NCI-H510A treated with DMSO at 0.1 percent for 48 hours (cell line): ENCODE measurements at regions not wholly inside any gene's neighbourhood (a gene's known extent, or its start where the extent isn't known, plus 50 kb on each side); places are given as distances from the start of the nearest gene placed in this dataset.

ENCODE experiments used
- DNase-seq: peaks from one replicate; lab custom pipeline; 2025; lab: John Stamatoyannopoulos, UW

DNA sequence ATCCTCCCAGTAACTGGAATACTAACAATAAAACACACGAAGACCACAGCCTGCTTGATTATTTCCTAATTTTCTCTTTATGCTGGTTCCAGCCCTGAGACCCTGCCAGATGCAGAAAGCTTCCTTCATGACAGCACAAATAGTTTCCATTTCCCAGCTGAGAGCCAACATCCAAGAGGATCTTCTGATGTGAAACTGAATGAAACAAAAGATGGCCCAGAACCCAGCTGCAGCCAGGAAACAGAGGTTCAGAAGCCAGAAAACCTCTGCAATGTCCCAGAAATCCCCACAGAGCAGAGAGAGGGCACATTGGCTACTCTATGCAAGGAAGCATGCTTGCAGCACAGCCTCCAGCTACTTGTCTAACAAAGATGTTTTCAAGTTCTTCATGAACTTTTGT is 61.8 kb upstream of the PLEKHG1 start:
- no peak for DNase-seq

DNA sequence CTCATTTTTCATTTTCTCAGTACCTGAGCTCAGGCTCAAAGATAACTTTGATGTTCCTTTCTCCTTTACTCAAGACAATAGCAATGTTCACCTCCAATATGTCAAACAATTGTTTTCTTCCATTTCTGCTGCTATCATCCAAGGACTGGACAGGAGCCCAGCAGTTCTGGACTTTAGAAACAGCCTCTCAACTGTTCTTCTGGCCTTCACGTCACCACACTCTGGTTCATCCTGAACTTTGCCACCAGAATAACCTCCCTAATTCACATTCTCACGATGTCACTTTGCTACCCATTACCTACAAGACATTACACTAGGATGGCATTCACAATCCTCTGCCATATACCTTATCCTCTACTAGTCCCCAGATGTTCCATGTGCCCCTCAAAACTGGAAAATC is 60.6 kb upstream of the PLEKHG1 start:
- DNase-seq: no peak

DNA sequence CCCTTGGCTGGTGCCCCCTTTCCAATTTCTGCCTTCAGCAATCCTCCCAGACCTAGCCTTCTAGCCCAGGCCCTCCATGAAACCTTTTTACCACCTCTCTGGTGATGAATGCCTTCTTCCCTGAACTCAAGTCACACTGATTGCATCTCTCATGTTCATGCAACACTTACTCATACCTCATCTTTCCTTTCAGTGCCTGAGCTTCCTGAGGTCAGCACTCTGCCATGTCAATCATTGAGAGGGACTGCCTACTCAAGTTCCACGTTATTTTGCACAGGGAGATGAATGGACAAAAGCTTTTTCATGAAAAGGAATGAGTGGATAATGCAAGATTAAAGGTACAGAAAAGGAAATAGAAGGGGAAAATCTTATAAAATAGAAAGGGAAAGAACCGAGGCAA is 60.1 kb upstream of the PLEKHG1 start:
- no peak for DNase-seq

DNA sequence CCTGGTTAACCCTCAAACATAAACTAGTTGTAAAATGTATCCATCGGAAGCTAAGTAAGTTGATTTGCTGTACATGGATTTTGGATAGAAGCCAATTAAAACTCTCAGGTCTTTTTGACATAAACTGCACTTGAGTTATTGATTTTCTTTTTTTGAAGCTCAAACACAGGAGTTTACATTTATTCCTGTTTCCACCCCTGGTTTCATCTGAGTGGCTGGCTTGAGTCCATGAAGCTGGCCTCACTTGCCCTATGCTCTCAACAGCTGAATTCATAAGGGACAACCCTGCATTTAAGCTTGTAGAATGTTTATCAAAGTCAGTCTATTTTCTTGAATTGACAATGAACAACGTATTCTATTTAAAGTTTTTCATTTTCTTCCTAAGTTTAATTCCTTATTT is 58.1 kb upstream of the PLEKHG1 start:
- peak; percentile 25 for DNase-seq

DNA sequence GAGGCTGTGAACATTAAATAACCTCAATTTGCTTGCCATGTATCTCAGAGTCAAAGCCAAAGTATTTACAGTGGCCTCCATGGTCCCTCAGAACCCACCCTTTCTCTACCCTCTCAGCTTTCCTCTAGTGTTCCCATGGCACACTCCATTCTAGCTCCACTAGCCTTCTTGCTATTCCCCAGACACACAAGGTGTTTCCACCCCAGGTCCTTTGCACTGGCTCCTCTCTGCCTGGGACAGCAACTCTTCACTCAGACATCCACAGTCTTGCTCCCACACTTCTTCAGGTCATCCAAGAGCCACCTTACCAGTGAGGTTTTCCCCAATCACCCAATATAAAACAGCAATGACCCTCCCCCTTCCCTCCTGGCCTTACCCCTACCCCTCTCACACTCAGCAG is 56.5 kb upstream of the PLEKHG1 start:
- DNase-seq: no peak

DNA sequence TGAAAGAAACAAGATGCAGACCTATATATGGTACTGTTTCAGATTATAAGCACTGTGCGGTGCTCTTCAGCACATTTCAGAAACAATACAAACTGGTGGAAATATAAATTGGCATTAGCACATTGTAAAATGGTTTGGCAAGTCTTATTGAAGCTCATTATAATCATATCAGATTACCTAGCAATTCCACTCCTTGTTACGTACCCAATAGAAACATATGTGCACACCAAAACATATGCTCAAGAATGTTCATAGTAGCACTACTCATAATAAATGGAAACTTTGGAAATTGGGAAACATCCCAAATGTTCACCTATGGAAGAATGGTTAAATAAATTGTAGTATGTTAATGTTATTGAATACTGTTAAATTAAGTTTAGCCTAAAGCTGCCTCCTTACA is 54.9 kb upstream of the PLEKHG1 start:
- no peak for DNase-seq

DNA sequence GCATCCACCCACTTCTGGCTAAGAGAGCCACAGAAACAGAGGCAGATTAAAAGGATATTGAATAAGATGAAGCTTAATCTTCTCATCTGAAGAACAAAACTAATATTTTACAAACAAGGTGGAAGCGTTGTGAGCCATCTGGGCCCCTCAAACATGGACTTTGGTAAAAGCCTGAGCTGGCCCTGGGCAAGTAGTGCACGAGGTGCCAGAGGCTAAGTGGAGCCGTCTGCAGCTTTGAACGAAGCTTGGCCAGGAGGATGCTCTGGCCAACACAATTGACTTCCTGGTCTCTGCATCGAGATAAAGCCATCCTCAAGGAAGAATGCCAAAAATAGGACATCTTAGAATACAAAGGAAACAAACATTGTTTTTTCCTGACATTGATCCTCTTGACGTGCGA is 53.2 kb upstream of the PLEKHG1 start:
- DNase-seq: no peak

DNA sequence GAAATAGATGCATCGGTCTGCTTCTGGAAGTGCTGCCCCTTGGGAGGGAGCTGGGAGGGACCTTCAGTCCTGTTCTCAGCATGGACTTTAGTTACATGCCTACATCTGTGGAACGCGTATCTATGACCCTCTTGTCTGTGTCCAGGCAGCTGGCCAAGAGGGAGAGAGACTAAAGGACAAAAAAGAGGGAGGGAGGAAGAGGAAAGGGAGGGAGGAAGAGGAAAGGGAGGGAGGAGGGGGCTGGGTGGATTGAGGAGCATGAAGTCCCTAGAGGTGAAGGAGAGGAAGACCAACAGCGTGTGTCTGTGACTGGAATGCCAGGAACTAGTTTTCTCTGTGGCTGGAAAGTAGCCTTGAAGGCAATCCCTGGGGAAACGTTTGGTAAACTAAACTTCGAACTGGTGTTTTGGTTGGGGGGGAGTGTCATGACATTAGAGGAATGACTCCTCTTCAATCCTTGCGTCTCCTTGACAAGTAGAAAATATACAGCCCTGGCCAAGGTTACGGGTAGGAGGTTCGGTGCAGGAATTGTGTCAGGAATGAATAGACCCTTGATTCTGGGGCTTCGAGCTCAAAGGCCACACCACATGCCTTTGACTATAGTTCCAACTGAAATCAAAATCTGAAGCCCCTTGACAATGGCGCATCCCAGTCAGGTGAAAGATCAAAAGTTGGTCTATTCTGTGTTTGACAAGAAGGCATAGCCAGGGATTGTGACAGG is 52.0 kb upstream of the PLEKHG1 start:
- no peak for DNase-seq

DNA sequence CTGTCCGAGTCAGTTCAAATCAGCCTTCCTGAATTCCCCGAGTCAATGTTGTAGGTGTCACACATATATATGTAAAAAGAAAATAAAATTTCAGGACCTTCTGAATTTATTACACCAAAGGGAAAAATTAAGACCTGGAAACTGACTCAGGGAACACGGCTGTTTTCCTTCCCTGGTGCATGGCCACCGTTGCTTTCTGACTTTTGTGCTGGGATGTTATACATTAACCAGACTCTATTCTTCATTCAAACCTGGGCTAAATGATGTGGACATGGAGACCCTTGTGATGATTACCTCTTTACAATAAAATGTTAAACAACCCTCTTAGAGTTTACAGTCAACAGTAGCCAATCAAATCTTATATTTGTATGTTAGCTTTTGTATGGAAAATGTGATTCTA is 51.4 kb upstream of the PLEKHG1 start:
- no peak for DNase-seq

DNA sequence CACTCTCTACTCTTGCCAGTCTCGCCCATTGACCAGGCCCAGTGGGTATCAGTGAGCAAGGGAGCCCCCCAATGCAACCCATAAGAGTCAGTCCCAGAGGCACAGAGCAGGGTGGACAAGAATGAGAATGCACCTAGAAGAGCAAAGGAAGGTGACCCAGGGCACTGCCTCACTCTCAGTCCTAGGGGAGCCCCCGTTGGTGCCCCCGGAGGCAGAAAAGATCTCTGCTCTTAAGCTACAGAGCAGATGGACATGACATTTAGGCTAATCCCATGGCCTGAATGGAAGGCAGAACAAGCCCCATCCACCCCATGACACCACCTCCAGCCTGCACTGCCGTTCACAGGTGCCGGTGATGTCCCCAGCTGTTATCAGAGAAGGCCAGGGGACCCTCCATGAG is 50.7 kb upstream of the PLEKHG1 start:
- no peak for DNase-seq

DNA sequence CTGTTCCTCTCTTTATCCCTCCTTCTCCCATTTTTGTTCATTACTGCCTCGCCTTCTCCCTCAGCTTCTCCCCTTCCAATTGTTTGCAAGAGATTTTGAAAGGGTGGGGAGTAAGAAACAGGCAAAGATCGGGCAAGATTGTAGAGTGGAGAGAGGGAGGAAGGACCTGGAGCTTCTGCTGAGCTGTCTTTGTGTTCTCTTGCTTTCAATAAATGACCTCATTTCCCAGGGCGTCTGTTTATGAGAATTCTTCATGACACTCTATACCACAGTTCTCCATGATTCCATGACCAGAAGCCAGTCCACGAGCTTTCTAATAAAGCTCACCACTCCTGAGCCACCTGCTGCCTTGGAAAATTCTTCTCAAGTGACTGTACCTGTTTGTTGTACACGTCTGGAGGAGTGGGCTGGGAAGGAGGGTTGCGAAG is 50.0 kb upstream of the PLEKHG1 start:
- DNase-seq: no peak
